Glomerular visceral epithelial cell (primary cell): ENCODE measurements at regions not wholly inside any gene's neighbourhood (a gene's known extent, or its start where the extent isn't known, plus 50 kb on each side); places are given as distances from the start of the nearest gene placed in this dataset.
A peak's percentile ranks its signal among the peaks of the same experiment; 100 is the strongest.
"Not testable (repeated sequence)": the region's sequence is repeated elsewhere in the genome, so short reads cannot be mapped to it uniquely, and the experiment has no call there.

Experiments
- DNase-seq: peaks from one replicate; pipeline ENCODE4 v3.0.0-alpha.2; 2016; ENCODE audit errors: extremely low spot score

GRCh38 chr4:159828687-159829086, 725.8 kb downstream of the RAPGEF2 start:
- no peak for DNase-seq

GRCh38 chr4:159829184-159829583, 726.3 kb downstream of the RAPGEF2 start:
- DNase-seq = no peak

- DNase-seq = no peak
These were observed 734.2 kb downstream of the RAPGEF2 start for GRCh38 chr4:159837071-159837470.

GRCh38 chr4:159855731-159856130, 752.9 kb downstream of the RAPGEF2 start:
- DNase-seq = no peak

- DNase-seq = peak; percentile 84
These were observed 753.6 kb downstream of the RAPGEF2 start for GRCh38 chr4:159856451-159856850.

GRCh38 chr4:159859656-159860148, 756.8 kb downstream of the RAPGEF2 start:
- DNase-seq = no peak

- no peak for DNase-seq
These were observed 758.1 kb downstream of the RAPGEF2 start for GRCh38 chr4:159860945-159861344.

GRCh38 chr4:159864337-159864736, 761.5 kb downstream of the RAPGEF2 start:
- no peak for DNase-seq

- no peak for DNase-seq
These were observed 764.8 kb downstream of the RAPGEF2 start for GRCh38 chr4:159867673-159868072.

- DNase-seq = not testable (repeated sequence)
These were observed 766.1 kb downstream of the RAPGEF2 start for GRCh38 chr4:159868936-159869335.

GRCh38 chr4:159871141-159871540, 768.3 kb downstream of the RAPGEF2 start:
- peak; percentile 63 for DNase-seq

- no peak for DNase-seq
These were observed 778.3 kb downstream of the RAPGEF2 start for GRCh38 chr4:159881158-159881557.

- DNase-seq = no peak
These were observed 782.1 kb downstream of the RAPGEF2 start for GRCh38 chr4:159884989-159885388.

GRCh38 chr4:159899596-159899995, 796.7 kb downstream of the RAPGEF2 start:
- no peak for DNase-seq

GRCh38 chr4:159900562-159900961, 797.7 kb downstream of the RAPGEF2 start:
- DNase-seq = no peak

- no peak for DNase-seq
These were observed 799.8 kb downstream of the RAPGEF2 start for GRCh38 chr4:159902648-159903047.

- DNase-seq = no peak
These were observed 802.0 kb downstream of the RAPGEF2 start for GRCh38 chr4:159904906-159905305.

GRCh38 chr4:159906051-159906450, 803.2 kb downstream of the RAPGEF2 start:
- DNase-seq = no peak

GRCh38 chr4:159906517-159906916, 803.6 kb downstream of the RAPGEF2 start:
- DNase-seq = no peak

- DNase-seq = no peak
These were observed 807.8 kb downstream of the RAPGEF2 start for GRCh38 chr4:159910721-159911120.

GRCh38 chr4:159922119-159922518, 819.2 kb downstream of the RAPGEF2 start:
- DNase-seq = no peak

GRCh38 chr4:159925770-159926169, 822.9 kb downstream of the RAPGEF2 start:
- DNase-seq = no peak

- peak; percentile 20 for DNase-seq
These were observed 824.0 kb downstream of the RAPGEF2 start for GRCh38 chr4:159926871-159927270.

- DNase-seq = no peak
These were observed 824.9 kb downstream of the RAPGEF2 start for GRCh38 chr4:159927781-159928180.
